HL-60 (cell line): ENCODE measurements at regions not wholly inside any gene's neighbourhood (a gene's known extent, or its start where the extent isn't known, plus 50 kb on each side); places are given as distances from the start of the nearest gene placed in this dataset.

ENCODE experiments used
- CTCF ChIP-seq: IDR thresholded peaks from one replicate; pipeline ENCODE4 v1.5.1; 2011; ENCODE audit warnings: low read length, control low read depth, inconsistent platforms; ENCODE audit not compliant: insufficient read depth
- POLR2AphosphoS5 ChIP-seq: IDR thresholded peaks from 2 replicates; pipeline ENCODE4 v1.6.1; 2012; ENCODE audit warnings: low read depth

- no peak for TF ChIP-seq CTCF
- no peak for TF ChIP-seq POLR2AphosphoS5
Measured at GRCh38 chr9:81195206-81195605, 494.1 kb downstream of the TLE1 start.
